Transverse colon (tissue), 3 donors: ENCODE measurements at regions not wholly inside any gene's neighbourhood (a gene's known extent, or its start where the extent isn't known, plus 50 kb on each side); places are given as distances from the start of the nearest gene placed in this dataset.

ENCODE experiments used
- EP300 ChIP-seq: sonication (generic); formaldehyde crosslinking; IDR thresholded peaks from one replicate; pipeline ENCODE4 v1.6.1; 2017; ENCODE audit warnings: antibody characterized with exemption, low read depth
- POLR2A ChIP-seq: fragments of 450-650 bp; IDR thresholded peaks from one replicate; pipeline ENCODE4 v1.6.1; 2016; ENCODE audit warnings: antibody characterized with exemption, mild to moderate bottlenecking, moderate library complexity
- TF ChIP-seq, protein P1 (sequence below), 5 experiments: fragments of 200-600 bp in 3 of 5; fragments of 450-650 bp in 2 of 5; sonication (generic) in 3 of 5; IDR thresholded peaks; 1 replicate in 2 of 5; 2 replicates in 3 of 5; pipeline ENCODE4 v1.5.1; 2016 to 2017; ENCODE audit warnings: antibody characterized with exemption in 5 of 5, inconsistent platforms in 3 of 5, mild to moderate bottlenecking in 2 of 5, moderate library complexity in 1 of 5

GRCh38 chr6:144756469-144756868 lies 471.3 kb downstream of the UTRN start:
- TF ChIP-seq, protein P1, sequence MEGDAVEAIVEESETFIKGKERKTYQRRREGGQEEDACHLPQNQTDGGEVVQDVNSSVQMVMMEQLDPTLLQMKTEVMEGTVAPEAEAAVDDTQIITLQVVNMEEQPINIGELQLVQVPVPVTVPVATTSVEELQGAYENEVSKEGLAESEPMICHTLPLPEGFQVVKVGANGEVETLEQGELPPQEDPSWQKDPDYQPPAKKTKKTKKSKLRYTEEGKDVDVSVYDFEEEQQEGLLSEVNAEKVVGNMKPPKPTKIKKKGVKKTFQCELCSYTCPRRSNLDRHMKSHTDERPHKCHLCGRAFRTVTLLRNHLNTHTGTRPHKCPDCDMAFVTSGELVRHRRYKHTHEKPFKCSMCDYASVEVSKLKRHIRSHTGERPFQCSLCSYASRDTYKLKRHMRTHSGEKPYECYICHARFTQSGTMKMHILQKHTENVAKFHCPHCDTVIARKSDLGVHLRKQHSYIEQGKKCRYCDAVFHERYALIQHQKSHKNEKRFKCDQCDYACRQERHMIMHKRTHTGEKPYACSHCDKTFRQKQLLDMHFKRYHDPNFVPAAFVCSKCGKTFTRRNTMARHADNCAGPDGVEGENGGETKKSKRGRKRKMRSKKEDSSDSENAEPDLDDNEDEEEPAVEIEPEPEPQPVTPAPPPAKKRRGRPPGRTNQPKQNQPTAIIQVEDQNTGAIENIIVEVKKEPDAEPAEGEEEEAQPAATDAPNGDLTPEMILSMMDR (IDR thresholded peaks at IDR 0.05), result no peak
- TF ChIP-seq POLR2A, result no peak
- no peak for TF ChIP-seq EP300
